Neural progenitor cell (in vitro differentiated cells): ENCODE measurements at regions not wholly inside any gene's neighbourhood (a gene's known extent, or its start where the extent isn't known, plus 50 kb on each side); places are given as distances from the start of the nearest gene placed in this dataset.

Source experiments
- CTCF ChIP-seq: fragments of 200-600 bp; sonication (generic); IDR thresholded peaks from 2 replicates; pipeline ENCODE4 v1.5.1; 2017; ENCODE audit warnings: antibody characterized with exemption, mild to moderate bottlenecking
- EZH2 ChIP-seq: fragments of 200-600 bp; sonication (generic); IDR thresholded peaks from 2 replicates; pipeline ENCODE4 v1.6.1; 2017; ENCODE audit warnings: antibody characterized with exemption, mild to moderate bottlenecking, moderate library complexity
- EZH2phosphoT487 ChIP-seq: fragments of 200-600 bp; sonication (generic); IDR thresholded peaks from 2 replicates; pipeline ENCODE4 v1.6.1; 2017; ENCODE audit warnings: antibody characterized with exemption

DNA sequence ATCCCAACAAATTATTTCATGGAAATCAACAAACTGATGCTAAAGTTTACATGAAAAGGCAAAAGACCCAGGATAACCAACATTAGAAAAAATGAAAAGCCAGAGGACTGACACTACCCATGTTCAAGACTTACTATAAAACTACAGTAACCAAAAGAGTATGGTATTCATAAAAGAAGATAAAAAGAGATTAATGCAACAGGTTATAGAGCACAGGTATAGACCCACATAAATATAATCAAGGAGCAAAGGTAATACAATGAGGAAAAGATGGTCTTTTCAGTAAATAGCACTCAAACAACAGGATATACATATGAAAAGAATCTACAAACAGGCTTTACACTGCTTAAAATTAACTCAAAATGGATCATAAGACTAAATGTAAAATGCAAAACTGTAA is 1342.7 kb downstream of the UQCRFS1 start:
- TF ChIP-seq CTCF: no peak
- no peak for TF ChIP-seq EZH2phosphoT487
- no peak for TF ChIP-seq EZH2
